ENCODE measurements at regions not wholly inside any gene's neighbourhood (a gene's known extent, or its start where the extent isn't known, plus 50 kb on each side); places are given as distances from the start of the nearest gene placed in this dataset.

DNA sequence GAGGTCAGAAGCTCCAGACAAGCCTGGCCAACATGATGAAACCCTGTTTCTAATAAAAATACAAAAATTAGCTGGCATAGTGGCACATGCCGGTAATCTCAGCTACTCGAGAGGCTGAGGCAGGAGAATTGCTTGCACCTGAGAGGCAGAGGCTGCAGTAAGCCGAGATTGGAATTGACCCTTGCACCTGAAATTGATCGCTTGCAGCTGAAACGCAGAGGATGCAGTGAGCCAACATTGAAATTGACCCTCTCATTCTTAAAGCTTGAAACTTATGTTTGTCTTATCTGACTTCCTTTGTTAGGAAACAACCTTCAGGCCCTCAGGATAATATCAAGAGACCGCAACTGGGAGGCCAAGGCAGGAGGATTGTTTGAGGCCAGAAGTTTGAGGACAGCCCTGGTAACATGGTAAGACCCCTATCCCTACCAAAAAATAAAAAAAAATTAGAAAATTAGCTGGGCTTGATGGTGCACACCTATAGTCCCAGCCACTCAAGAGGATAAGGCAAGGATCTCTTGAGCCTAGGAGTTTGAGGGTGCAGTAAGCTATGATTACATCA, 376.6 kb upstream of the XYLT1 start:
- no peak for DNase-seq

DNA sequence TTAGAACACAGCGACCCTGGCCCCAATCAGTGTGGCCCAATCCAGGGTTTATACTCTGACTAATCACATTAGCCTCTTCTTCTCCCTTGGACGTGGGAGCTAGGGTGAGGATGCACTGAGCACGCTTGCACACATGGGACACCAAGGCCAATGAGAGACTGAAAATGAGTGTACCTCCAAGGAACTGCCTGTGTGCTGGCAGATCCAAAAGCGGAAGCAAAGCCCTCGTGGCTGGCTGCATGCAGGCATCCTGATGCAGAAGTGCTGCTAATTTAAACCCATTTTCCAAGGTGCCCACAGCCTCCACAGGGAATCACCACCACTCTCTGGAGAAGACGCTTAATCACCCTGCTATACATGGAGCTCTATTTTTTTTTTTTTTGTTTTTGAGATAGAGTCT, 375.3 kb upstream of the XYLT1 start:
- DNase-seq: no peak

DNA sequence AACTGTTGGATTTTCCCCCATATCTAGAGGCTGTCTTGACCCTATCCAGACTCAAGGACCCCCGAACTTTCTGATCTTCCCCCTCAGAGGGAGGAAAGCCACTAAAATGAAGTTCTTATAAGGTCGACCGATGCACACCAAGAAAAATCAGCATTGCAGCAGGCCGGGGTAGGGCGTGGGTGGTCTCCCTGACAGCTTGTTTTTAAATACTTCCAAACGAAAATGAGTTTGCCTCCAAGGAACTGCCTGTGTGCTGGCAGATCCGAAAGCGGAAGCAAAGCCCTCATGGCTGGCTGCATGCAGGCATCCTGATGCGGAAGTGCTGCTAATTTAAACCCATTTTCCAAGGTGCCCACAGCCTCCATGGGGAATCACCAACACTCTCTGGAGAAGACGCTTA, 374.3 kb upstream of the XYLT1 start:
- DNase-seq: no peak

DNA sequence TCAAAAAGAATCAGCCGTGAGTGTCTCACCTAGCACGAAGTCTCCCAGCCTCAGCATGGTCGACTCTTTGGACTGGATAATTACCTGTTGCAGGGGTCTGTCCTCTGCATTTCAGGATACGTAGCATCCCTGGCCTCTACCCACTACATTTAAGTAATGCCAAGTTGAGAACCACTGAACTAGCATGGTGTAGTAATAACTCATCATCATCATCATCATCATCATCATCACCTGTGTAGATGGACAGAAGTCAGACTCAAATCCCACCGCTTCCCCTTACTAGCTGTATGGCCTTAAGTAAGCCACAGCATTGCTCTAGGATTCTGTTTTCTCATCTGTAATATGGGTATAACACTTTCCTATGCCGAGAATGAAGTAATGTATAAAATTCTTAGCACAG, 373.1 kb upstream of the XYLT1 start:
- no peak for DNase-seq

DNA sequence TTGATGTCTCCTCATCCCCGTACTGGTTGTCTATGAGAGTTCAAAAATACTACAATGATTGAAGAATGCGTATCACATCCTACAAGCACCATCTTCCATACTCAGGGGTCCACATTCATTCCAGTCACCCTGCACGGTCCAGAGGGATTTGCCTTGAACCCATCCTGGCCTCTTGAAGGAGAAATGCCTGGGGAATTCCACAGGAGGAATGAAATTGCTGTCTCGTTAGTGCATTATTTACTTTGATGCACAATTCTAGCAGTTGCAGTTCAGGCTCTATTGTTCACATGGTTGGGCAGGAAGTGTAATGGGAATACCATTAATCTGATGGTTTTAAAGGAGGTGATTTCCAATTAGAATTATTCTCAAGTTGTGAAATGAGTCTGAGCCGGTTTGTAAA, 369.1 kb upstream of the XYLT1 start:
- DNase-seq: no peak

DNA sequence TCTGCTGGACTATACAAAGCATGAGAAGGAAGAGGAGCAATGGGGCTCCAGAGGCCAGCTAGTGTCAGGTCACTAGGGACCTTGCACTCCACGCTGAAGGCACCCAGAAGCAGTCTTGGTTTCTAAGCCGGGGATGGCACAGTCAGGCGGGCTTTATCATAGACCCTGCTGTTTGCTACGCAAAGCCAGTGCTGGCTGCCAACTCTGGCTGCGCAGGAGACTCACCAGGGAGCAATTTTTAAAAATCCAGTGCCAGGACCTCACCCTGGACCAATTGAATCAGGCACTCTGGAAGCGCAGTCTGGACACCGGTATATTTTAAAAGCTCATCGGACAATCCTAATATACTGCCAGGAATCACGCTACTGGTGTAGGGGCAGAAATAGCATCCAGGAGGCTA, 368.5 kb upstream of the XYLT1 start:
- no peak for DNase-seq

DNA sequence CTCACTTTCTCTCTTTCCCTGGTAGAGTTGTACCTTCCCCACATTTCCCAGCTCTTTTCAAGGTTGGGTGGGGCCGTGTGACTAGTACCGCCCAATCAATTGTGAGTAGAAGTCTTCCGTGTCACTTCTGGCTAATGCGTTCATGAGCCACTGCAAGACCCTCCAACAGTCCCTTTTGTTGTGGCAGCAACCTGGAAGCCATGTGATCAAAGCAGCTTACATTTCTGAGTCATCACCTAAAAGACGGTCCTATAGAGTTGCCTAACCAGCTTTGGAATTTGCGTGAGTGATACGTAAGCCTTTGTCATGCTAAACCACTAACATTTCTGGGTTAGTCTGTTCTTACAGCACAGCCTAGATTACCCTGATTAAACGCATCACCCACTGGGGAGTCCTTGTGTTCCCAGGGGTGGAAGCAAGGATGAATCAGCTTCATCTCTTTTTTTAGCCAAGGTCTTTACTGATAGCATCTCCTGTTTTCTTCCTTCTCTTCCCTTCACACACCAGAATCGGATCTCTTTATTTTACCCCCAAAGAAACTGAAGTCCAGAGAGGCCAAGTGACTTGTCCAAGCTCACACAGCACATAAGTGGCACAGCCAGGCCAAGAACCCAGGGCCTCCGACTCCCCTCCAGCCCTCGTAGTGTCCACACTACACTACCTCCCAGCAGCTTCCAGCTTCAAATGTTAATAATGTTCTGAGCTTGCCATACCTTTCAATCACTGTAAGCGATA, 366.3 kb upstream of the XYLT1 start:
- DNase-seq: peak; percentile 95

DNA sequence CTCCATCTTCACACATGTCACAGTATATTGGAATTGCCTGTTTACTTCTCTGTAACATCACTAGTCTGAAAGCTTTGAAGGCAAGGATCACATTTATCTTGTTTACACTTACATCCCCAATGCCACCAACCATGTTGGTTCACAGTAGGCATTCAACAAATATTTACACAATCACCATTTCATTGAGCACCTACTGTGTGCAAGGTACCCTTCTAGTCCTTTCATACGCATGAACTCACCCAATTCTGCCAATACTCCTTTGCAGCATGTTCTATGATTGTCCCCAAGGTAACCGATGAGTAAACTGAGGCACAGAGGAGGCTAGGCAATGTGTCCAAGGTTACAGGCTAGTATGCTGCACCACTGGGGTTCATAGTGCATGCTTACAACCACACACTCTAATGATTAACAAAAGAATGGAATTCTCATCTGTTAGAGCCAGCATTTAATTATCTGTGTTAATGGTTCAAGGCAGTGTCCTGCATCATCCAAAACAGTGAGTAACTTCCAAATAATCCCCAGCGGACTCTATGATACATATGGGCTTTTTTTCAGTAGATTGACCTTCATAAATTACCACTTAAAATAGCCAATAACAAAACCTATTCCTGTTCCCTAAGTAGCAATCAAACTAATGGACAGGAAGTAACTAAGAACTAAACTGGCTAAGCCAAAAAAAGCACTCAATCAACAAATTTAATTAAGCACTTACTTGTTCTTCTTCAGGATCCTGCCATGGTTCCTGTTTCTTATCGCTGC, 364.5 kb upstream of the XYLT1 start:
- DNase-seq: no peak

DNA sequence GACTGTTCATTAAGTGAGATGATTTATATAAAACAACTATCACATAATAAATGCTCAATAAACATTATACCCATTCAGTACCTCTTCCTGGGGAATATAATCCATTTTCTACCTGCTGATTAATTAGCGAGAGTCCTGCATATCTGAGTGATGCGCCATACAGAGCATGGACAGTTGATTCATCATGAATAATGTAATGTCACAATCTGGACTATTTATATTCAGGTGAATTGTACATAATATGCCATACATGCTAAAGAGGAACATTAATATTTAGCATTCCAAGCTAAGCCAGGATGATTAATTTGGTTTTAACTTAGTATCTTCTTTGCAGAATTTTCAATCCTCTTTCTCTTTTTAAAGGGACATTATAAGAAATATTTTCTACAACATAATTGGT, 362.0 kb upstream of the XYLT1 start:
- DNase-seq: no peak

DNA sequence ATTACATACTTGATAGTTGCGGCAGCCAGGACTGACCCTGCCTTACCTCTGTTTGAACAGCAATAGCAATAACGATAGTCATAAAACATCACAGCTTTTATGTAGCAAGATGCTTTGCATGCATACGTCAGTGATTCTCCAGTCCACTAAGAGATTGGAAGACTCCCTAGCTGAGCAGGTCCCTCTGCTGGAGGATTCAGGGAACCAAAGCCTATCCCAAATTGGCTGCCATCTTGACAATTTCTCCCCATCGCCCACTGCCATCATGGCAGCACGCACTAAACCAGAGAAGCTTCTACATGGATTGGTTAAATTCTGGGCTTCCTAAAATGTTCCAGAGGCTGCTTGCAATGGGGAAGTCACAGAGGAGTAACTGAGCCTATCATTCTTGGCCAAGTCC, 360.6 kb upstream of the XYLT1 start:
- DNase-seq: no peak

DNA sequence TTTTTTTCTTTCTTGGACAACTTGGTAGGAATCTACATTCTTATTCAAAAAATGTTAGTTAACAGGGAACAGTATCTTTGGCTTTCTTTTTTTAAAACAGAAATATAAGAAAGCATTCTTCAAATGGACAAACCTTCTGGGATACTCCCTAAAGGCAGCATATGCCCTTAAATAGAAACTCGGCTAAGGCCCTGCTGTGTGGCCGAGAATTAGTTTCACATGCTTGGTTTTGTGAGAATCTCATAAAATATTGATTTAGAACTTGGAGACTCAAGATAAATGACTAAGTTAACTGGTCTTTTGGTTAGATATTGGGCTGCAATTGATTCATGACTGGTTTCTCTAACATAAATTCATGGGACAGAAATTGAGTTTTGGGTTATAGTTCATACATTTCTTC, 359.9 kb upstream of the XYLT1 start:
- DNase-seq: no peak

DNA sequence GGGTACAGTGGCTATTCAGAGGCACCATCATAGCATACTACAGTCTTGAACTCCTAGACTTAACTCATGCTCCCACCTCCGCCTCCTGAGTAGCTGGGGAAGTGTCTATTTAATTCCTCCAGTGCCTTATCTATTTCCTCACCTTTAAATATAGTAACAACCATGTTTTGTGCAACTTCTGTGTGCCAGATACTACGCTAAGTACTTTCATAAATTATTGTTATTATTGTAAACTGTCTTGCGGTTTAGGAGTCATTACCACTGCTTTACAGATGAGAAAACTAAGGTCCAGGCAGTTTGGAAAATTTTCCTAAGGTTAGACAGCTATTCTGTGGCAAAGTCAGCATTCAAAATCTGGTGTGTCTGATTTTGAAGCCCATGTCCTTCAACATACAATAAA, 359.1 kb upstream of the XYLT1 start:
- DNase-seq: no peak

DNA sequence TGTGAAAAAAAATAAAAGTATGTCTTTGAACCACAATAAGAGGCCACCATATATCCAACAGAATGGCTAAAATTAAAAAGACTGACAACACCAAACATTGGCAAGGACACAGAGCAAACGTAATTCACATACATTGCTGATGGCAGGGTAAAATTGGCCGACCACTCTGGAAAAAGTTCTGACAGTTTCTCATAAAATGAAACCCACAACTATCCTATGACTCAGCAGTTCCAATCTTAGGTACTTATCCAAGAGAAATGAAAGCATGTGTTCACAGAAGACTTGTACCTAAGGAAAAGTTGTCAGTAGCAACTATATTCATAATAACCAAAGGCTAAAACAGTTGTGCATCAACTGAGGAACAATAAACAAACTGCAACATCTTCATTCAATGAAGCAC, 357.3 kb upstream of the XYLT1 start:
- DNase-seq: no peak

DNA sequence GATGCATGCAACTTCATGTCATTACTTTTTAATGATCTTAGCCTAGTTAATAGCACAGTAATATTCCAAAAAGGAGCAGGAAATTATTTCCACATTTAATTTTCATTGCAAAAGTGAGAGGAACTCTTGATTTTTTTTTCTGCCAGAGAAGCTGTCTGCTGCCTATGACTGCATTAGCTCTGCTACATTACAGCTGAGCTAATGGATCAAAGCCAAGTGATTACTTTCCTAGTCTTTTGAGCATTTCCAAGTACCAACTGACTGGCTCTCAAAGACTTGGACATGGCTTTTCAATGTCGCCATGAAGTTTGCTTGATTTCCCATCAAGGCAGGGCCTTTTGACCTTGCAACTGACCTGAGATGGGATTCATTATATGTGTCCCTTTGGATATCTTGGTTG, 356.6 kb upstream of the XYLT1 start:
- no peak for DNase-seq

DNA sequence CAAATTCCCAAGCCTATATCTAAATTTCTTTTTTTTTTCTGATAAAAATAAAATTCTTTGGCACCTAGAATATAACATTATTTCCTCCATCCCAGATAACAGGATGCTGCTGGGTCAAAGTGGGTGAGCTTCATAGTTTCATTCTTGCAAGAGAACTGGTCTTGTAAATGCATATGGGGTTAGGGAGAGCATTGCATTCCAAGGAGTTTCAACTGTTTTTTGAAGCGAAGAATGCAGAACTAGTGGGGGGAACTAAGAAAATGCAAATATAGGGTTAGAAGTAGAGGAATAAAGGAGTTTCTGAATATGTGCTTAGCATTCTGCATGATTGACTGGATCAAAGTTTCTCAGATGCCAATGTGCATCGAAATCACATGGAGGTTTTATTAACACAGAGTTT, 347.2 kb upstream of the XYLT1 start:
- DNase-seq: no peak

DNA sequence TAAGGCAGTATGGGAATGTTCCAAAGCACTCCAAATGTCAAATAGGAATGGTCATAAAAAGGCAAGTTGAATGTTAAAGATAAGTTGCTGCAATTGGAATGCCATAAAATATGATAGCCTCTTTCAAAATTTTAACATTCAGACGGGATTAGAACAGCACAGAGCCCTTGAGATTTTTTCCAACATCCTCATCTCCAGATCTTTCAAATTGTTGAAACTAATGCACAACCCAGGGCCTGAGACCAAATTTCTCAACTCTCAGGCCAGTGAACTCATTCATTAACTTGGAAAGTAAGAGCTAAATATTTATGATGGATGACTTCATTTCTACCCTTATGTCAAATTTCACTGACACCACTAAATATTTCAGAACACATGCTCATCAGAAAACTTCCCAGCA, 346.5 kb upstream of the XYLT1 start:
- no peak for DNase-seq

DNA sequence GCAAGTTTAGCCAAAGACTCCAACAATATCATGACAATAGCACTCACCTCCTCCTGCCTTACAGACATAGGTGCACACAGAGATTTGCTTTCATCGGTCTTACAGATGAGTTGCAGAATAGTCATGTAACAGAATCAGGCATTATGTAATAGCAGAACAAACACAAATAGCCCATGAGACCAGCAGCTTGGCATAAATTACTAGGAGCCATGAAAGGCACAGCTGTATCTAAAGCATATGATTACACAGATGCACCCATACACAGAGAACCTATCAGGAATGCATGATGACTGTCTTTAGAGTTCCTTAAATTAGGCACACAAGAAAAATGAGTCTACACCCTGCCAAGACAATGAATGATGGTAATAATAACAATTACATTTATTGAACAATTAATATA, 342.0 kb upstream of the XYLT1 start:
- DNase-seq: no peak

DNA sequence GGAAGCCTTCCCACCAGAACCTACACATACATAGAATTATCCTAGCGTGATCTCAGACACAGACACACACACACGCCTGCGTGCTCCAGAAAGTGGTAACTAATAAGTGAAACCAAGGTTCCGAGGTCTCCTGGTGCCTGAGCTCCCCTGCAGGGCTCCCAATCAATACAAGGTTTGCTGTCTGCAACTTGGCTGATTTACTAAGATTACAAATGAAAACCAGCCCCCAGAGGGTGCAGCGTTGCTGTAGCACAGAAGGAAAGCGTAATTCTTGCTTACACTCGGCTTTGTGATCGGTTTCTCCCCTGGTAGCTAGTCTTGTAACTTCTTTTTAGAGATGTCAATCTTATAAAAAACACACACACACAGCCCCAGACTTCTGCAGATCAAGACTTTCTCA, 334.1 kb upstream of the XYLT1 start:
- no peak for DNase-seq

DNA sequence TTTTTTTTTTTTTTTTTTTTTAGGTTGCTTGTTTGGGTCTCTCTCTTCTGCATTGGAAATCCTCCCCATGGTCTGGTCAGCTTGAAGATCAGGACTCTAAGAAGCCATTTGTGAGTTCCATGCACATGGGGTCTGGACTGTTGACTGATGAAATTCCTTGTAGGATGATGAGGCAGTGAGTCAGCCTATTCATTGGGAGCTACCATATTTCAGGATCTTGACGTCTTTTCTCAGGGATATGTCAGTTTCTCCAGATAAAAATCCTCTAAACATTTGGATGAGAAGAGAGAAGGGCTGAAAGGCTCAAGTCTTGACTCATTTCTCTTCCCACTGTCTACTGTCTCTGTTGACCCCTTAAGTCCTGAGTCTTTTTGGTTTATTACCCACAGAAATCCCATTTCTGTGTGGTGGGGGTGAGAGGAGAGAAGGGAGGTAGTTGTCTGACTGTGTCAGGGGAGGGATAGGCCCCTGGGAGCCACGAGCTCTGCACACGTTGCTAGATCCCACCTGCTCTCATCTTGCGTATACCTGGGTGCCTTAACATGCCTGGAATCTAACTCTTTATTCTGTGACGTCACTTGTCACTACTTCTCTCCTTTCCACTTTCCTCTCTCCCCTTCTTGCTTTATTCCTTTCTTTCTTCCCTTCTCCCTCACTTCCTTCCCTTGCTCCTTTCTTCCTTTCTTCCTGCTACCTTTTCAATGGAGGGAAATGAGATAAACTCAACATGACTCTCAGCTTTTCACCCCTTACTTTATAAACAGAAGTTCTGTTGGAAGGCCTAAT, 333.1 kb upstream of the XYLT1 start:
- peak; percentile 63 for DNase-seq

DNA sequence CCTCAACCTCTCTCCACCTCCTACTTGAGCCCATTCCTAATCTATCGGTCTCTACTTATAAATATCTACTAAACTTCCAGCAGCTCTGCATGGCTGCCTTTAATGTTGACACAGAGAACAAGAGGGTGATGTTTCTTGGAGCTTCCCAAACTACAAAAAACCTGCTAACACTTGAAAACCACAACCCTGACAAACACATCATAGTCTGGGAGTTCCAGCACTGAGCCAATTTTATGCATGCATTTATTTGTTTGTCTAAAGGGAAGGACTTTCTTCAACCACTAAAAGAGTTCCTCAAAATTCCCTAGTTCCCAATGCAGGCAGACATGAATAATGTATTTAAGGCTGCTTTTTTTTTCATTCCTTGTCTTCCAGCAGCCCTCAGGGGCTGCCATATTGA, 331.8 kb upstream of the XYLT1 start:
- no peak for DNase-seq

DNA sequence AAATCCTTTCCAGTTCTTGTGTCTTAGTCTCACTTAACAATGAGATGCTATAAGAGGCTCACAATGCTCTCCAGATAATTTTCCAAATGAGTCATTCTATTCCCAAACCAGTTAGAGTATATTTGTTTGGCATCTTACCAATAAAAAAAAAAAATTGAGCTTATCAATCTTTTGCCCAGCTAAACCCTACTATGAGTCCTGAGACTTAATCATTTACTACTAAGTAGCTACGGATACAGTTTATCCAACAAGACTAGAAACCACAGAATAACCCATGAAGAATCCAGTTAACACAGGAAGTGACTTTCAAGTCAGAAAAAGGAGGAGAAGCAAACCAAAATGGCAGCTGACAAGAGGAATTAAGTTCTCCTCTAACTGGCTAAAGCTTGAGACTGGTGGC, 330.3 kb upstream of the XYLT1 start:
- no peak for DNase-seq

DNA sequence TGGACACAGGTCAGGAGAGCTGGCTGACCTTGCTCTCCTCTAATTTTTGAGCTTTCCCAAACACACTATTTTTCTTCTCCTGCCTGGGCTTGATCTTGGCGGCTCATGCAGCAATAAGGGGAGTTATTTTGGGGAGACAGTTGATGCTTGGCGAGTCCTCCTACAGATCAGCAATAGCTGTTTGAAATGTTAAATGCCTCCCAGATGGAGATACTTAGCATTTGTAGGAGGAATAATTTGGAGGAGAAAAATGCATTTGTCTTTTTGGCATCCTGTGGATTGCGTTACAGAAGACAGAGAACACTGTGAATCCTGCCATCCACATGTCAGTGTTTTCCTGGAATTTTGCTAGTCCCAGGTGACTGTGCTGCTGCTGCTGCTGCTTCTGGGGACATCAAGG, 328.0 kb upstream of the XYLT1 start:
- DNase-seq: no peak

DNA sequence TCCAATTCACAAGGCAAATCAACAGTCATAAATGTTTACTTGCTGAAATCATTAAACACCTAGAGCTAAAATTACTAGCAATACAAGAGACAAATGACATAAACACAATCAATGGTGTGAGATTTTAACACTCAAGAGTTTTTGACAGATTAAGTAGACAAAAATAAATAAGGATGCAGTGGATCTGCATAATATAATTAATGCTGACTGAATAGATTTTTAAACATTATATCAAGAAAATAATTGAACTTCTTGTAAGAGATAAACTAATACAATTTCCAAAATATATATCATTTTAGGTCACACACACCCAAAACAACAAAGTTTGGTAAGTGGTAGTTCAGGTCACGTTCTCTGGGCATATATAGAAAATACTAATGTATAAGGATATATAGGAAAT, 322.6 kb upstream of the XYLT1 start:
- no peak for DNase-seq

DNA sequence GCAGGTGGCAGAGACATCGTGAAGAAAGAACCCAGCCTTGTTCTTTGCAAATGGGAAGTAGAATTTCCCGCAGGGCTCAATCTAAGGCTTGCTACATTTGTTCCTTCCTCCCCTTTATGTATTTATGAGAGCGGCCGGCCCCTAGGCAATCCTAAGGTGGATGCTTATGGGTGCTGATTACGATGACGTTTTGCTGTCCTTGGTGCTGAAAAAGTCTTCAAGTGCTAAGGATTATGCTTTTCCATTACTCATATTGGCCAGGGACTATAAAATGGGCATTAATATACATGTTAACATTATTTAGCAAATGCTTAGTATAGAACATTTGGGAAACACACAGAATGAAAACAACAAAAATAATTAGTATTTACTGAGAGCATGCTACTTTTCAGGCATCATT, 313.3 kb upstream of the XYLT1 start:
- DNase-seq: peak; percentile 58

Data from islet precursor cell (in vitro differentiated cells).